Gastrocnemius medialis (tissue), 4 donors: ENCODE measurements at regions not wholly inside any gene's neighbourhood (a gene's known extent, or its start where the extent isn't known, plus 50 kb on each side); places are given as distances from the start of the nearest gene placed in this dataset.

Experiments
- CTCF ChIP-seq, 5 experiments: fragments of 450-650 bp in 3 of 5; fragments of 200-600 bp in 2 of 5; sonication (generic) in 2 of 5; IDR thresholded peaks in 4 of 5; conservative IDR thresholded peaks in 1 of 5; 1 replicate in 4 of 5; 2 replicates in 1 of 5; pipeline ENCODE4 v1.5.1; 2016 to 2019; ENCODE audit warnings: antibody characterized with exemption in 5 of 5, mild to moderate bottlenecking in 3 of 5, moderate library complexity in 3 of 5
- POLR2A ChIP-seq, 2 donors: fragments of 450-650 bp; IDR thresholded peaks; one replicate each; pipeline ENCODE4 v1.6.1; 2017; ENCODE audit warnings: antibody characterized with exemption in 2 of 2, mild to moderate bottlenecking in 2 of 2, moderate library complexity in 2 of 2

- TF ChIP-seq CTCF (IDR thresholded peaks at IDR 0.05 in 4 of 5, conservative IDR thresholded peaks at IDR 0.05 in 1 of 5) (no peak), POLR2A (IDR thresholded peaks at IDR 0.05) (no peak)
Observed at GRCh38 chr9:31823365-31823764, 561.1 kb upstream of the ACO1 start.
